ENCODE measurements at regions not wholly inside any gene's neighbourhood (a gene's known extent, or its start where the extent isn't known, plus 50 kb on each side); places are given as distances from the start of the nearest gene placed in this dataset.

- TF ChIP-seq EZH2 (IDR thresholded peaks at IDR 0.05; ENCODE audit: borderline replicate concordance, insufficient read depth, low read length, poor library complexity, severe bottlenecking) (no peak), TAF1 (IDR thresholded peaks at IDR 0.05; ENCODE audit: low read depth) (no peak), RAD21 (conservative IDR thresholded peaks at IDR 0.05) (no peak)
Measured at GRCh38 chr3:43921056-43921648, 230.4 kb downstream of the ABHD5 start (continued).

- H3K79me2 ChIP-seq (replicated peaks; ENCODE audit: insufficient read depth, low read length) = no peaks in the 10 kb centered on the region
- H3K9me3 ChIP-seq (ENCODE audit: low read length) = peaks cover under 1% of the 10 kb centered on the region
- TF ChIP-seq RAD21 (conservative IDR thresholded peaks at IDR 0.05) = no peak
- no peak for TF ChIP-seq SMC3 (conservative IDR thresholded peaks at IDR 0.05; ENCODE audit: poor library complexity)
- TF ChIP-seq, protein P1, sequence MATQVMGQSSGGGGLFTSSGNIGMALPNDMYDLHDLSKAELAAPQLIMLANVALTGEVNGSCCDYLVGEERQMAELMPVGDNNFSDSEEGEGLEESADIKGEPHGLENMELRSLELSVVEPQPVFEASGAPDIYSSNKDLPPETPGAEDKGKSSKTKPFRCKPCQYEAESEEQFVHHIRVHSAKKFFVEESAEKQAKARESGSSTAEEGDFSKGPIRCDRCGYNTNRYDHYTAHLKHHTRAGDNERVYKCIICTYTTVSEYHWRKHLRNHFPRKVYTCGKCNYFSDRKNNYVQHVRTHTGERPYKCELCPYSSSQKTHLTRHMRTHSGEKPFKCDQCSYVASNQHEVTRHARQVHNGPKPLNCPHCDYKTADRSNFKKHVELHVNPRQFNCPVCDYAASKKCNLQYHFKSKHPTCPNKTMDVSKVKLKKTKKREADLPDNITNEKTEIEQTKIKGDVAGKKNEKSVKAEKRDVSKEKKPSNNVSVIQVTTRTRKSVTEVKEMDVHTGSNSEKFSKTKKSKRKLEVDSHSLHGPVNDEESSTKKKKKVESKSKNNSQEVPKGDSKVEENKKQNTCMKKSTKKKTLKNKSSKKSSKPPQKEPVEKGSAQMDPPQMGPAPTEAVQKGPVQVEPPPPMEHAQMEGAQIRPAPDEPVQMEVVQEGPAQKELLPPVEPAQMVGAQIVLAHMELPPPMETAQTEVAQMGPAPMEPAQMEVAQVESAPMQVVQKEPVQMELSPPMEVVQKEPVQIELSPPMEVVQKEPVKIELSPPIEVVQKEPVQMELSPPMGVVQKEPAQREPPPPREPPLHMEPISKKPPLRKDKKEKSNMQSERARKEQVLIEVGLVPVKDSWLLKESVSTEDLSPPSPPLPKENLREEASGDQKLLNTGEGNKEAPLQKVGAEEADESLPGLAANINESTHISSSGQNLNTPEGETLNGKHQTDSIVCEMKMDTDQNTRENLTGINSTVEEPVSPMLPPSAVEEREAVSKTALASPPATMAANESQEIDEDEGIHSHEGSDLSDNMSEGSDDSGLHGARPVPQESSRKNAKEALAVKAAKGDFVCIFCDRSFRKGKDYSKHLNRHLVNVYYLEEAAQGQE (IDR thresholded peaks at IDR 0.05; ENCODE audit: borderline replicate concordance) = no peak
- no peak for TF ChIP-seq POLR2AphosphoS5 (IDR thresholded peaks at IDR 0.05)
- TF ChIP-seq, protein P2, sequence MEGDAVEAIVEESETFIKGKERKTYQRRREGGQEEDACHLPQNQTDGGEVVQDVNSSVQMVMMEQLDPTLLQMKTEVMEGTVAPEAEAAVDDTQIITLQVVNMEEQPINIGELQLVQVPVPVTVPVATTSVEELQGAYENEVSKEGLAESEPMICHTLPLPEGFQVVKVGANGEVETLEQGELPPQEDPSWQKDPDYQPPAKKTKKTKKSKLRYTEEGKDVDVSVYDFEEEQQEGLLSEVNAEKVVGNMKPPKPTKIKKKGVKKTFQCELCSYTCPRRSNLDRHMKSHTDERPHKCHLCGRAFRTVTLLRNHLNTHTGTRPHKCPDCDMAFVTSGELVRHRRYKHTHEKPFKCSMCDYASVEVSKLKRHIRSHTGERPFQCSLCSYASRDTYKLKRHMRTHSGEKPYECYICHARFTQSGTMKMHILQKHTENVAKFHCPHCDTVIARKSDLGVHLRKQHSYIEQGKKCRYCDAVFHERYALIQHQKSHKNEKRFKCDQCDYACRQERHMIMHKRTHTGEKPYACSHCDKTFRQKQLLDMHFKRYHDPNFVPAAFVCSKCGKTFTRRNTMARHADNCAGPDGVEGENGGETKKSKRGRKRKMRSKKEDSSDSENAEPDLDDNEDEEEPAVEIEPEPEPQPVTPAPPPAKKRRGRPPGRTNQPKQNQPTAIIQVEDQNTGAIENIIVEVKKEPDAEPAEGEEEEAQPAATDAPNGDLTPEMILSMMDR (IDR thresholded peaks at IDR 0.05; ENCODE audit: poor library complexity, severe bottlenecking) = no peak
- no peak for TF ChIP-seq TAF1 (IDR thresholded peaks at IDR 0.05; ENCODE audit: low read depth)
- no peak for TF ChIP-seq EP300 (conservative IDR thresholded peaks at IDR 0.05; ENCODE audit: poor library complexity, severe bottlenecking)
- no peak for TF ChIP-seq MXI1 (conservative IDR thresholded peaks at IDR 0.05; ENCODE audit: poor library complexity, severe bottlenecking)
- no peak for TF ChIP-seq EZH2 (IDR thresholded peaks at IDR 0.05; ENCODE audit: borderline replicate concordance, insufficient read depth, low read length, poor library complexity, severe bottlenecking)
- H3K4me3 ChIP-seq (ENCODE audit: low read length) = no peak overlapping the region
- no peaks in the 10 kb centered on the region for H3K36me3 ChIP-seq (ENCODE audit: insufficient read depth, low read length)
- no peak overlapping the region for H3K4me2 ChIP-seq (ENCODE audit: low read length)
- no peaks in the 10 kb centered on the region for H4K20me1 ChIP-seq (ENCODE audit: insufficient read depth)
- no peak overlapping the region for H2AFZ ChIP-seq (ENCODE audit: low read depth, low read length)
- H3K9me2 ChIP-seq (ENCODE audit: insufficient read depth, low read length) = no peaks in the 10 kb centered on the region
- no peak overlapping the region for H3K27ac ChIP-seq (ENCODE audit: low read length)
- H3K9ac ChIP-seq (ENCODE audit: low read length) = no peak overlapping the region
- no peaks in the 10 kb centered on the region for H3K27me3 ChIP-seq (ENCODE audit: insufficient read depth, low read depth, low read length)
- no peaks in the 10 kb centered on the region for H3F3A ChIP-seq (ENCODE audit: insufficient read depth, low read length, poor library complexity, severe bottlenecking)
Measured at GRCh38 chr3:43922374-43922773, 231.6 kb downstream of the ABHD5 start.

GRCh38 chr3:43923104-43923882 lies 232.6 kb downstream of the ABHD5 start:
- Histone ChIP-seq H3K36me3 (ENCODE audit: insufficient read depth, low read length) (no peaks in the 10 kb centered on the region), H3K4me2 (ENCODE audit: low read length) (no peak overlapping the region)

More at GRCh38 chr3:43923104-43923882, 232.6 kb downstream of the ABHD5 start:
- H3K79me2 ChIP-seq (replicated peaks; ENCODE audit: insufficient read depth, low read length) = no peaks in the 10 kb centered on the region
- H3K9me3 ChIP-seq (ENCODE audit: low read length) = no peaks in the 10 kb centered on the region
- no peaks in the 10 kb centered on the region for H3K9me2 ChIP-seq (ENCODE audit: insufficient read depth, low read length)
- H3K9ac ChIP-seq (ENCODE audit: low read length) = no peak overlapping the region
- H3F3A ChIP-seq (ENCODE audit: insufficient read depth, low read length, poor library complexity, severe bottlenecking) = no peaks in the 10 kb centered on the region
- no peak overlapping the region for H3K27ac ChIP-seq (ENCODE audit: low read length)
- H3K4me3 ChIP-seq (ENCODE audit: low read length) = no peak overlapping the region
- TF ChIP-seq TAF1 (IDR thresholded peaks at IDR 0.05; ENCODE audit: low read depth) = no peak
- TF ChIP-seq MXI1 (conservative IDR thresholded peaks at IDR 0.05; ENCODE audit: poor library complexity, severe bottlenecking) = no peak
- TF ChIP-seq EP300 (conservative IDR thresholded peaks at IDR 0.05; ENCODE audit: poor library complexity, severe bottlenecking) = no peak
- TF ChIP-seq, protein P2 (IDR thresholded peaks at IDR 0.05; ENCODE audit: poor library complexity, severe bottlenecking) = no peak
- TF ChIP-seq POLR2AphosphoS5 (IDR thresholded peaks at IDR 0.05) = no peak
- no peak for TF ChIP-seq EZH2 (IDR thresholded peaks at IDR 0.05; ENCODE audit: borderline replicate concordance, insufficient read depth, low read length, poor library complexity, severe bottlenecking)
- no peak for TF ChIP-seq RAD21 (conservative IDR thresholded peaks at IDR 0.05)
- TF ChIP-seq, protein P1 (IDR thresholded peaks at IDR 0.05; ENCODE audit: borderline replicate concordance) = no peak
- TF ChIP-seq SMC3 (conservative IDR thresholded peaks at IDR 0.05; ENCODE audit: poor library complexity) = no peak
- H4K20me1 ChIP-seq (ENCODE audit: insufficient read depth) = no peaks in the 10 kb centered on the region
- H2AFZ ChIP-seq (ENCODE audit: low read depth, low read length) = no peak overlapping the region
- no peaks in the 10 kb centered on the region for H3K27me3 ChIP-seq (ENCODE audit: insufficient read depth, low read depth, low read length)

Measured in neural cell (in vitro differentiated cells).